Forelimb muscle (tissue), 1 donor: ENCODE measurements at regions not wholly inside any gene's neighbourhood (a gene's known extent, or its start where the extent isn't known, plus 50 kb on each side); places are given as distances from the start of the nearest gene placed in this dataset.

Experiments used
- DNase-seq: peaks from one replicate; pipeline ENCODE4 v3.0.0-alpha.2; 2013; ENCODE audit warnings: low read depth

DNA sequence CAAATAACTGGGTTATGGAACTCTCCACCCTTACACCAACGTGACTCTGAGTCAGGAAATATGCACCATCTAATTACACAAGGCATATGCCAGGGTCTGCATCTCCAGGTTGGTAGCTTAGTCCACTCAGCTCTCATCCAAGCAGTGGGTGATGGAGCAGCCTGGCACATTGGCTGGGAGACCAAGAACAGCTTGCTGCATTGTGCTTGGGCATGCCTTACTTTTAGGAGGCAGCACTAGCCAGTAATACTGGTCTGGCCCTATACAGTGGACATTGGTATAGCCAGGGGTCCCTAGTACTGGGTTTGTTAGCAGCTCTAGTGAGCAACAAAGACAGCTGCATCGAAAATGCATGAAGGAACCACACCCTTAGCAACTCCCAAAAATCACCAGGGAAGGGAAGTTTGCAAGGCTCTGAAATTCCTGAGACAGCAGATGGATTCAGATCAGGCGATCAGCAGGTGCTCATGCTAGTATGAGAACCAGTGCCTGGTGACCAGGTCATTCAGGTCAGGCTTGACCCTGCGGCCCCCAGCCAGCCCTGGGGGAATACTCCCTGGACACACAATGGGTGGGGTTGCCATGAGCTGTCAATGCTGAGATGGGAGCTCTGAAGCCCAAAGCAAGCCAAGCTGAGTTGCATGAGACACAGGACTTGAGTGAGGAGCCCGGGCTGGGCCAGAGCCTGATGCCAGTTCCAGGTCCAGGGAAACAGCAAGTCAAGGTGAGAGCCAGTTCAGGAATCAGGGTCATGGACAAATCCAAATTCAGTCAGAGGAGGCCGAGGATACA, 217.9 kb upstream of the ZMIZ1 start:
- no peak for DNase-seq

DNA sequence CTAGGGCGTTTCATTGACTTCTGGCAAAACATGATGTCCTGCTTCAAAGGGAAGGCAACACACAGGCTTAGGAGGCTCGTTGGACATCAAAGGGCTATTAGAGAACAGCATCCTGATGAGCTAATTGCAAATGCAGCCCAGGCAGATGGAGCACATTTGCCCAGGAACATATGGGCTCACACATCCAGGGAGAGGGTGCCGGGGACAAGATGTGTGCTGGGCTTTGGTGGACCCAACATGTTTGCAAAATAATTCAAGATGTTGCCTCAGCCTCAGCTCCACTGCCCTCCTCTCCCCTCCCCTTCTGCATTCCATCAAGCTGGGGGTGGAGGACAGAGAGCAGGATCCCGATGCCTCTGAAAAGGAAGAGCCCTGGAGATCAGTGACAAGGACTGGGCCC, 217.1 kb upstream of the ZMIZ1 start:
- no peak for DNase-seq

DNA sequence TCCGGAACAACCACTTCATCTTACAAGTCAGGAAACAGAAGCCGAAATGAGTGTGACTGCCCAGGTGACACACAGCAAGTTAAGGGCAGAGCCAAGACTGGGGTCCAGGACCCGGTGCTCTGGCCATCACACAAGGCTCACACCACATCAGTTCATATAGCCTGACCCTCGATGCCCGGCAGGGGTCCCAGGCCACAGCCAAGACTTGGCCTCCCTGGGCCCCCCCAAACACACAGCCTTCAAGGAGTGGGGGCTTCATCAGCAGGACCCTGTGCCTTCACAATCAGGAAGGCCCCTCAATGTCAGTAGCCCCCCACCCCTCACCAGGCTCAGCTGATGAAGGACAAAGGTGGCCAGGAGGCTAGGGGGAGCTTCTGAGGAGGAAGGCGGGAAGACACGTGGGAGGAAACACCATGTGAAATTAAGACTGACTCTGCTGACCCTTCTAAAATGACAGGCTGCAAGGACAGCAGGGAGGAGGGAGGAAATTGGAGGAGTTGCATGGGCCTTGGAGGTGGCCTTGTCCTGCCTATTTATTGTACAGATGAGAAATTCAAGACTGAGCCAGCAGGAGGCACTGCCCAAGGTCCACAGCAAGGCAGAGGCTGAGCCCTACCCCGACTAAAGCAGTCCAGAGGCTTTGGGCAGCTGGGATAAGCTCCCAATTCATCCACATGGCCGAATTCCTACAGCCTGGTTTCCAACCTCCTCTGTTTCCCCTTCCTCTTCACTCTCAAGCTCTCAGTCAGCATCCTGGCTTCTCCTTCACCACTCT, 216.1 kb upstream of the ZMIZ1 start:
- no peak for DNase-seq

DNA sequence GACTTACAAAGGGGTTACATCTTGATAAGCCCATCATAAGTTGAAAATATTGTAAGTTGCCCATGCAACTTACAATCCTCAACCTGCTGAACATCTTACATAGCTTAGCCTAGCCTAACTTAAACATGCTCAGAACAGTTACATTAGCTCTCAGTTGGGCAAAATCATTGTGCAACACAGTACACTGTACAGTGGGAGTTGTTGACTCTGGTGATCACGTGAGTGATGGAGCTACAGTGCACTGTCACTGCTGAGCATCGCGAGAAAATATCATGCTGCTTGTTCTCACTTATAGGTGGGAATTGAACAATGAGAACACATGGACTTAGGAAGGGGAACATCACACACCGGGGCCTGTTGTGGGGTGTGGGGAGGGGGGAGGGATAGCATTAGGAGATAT, 214.9 kb upstream of the ZMIZ1 start:
- no peak for DNase-seq

DNA sequence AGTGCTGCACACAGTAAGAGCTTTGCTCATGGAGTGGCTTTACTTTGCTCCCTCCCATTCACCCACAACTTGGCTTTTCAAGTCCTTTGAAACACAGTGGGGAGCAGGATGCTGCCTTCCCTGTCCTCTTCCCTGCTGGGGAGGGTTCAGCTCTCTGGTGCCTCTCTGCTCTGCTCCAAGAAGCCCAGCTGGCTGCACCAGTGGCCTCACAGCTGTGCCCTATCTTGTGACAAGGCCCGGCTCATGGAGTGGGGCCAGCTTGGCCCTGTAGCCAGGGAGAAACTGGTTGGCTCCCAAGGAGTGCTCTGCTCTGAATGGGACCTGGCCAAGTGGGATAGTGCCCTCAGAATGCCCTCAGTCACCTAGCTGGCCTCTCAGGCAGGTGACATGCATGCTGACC, 212.3 kb upstream of the ZMIZ1 start:
- DNase-seq, result no peak

DNA sequence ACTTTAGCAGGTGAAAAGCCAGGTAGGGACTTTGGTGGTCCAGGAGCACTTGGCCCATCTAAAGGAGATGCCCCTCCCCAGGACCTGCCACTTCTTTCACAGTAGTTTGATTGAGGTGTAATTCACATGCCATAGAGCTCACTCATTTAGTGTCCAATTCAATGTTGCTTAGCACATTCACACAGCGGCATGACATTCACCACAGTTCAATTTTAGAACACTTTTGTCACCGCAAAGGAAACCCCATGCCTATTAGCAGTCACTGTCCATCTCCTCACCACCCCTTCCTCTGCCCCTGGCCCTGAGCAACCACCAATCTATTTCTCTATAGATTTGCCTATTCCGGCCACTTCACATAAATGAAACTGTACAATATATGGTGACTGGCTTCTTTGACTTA, 211.6 kb upstream of the ZMIZ1 start:
- DNase-seq, result no peak

DNA sequence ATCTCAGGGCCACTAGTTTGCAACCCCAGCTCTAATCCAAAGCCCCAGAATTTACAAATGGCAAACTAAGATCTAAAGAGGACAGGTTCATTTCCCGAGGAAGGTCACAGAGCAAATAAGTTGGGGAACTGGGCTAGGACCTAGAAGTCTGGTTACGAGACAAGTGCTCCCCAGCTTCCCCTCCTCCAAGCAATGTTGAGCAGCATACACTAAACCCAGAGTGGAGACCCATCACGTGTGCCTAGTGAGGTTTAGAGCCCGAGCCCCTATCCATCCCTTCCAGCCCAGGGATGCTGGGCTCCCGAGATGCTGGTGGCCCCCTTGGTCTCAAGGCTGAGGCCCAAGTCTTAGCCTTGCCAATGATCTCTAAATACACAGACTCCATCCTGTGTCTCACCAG, 209.5 kb upstream of the ZMIZ1 start:
- DNase-seq, result no peak

DNA sequence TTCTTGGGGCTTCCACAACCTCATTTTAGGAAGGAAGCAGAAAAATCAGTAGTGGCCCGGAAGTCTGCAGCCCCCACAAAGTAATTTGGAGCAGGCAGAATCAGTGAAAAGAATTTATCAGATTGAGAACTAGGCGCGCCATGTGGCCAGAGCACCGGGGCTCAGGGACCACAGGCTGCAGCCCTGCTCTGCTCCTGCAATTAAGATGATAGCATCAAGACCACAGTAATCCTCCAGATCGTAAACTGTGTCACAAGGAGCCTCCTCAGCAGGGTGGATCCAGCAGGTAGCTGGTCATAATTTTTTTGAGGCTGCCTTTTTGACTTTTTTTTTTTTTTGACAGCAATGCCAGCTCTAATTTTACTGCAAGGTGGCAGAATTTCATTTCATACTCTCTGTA, 209.0 kb upstream of the ZMIZ1 start:
- no peak for DNase-seq

DNA sequence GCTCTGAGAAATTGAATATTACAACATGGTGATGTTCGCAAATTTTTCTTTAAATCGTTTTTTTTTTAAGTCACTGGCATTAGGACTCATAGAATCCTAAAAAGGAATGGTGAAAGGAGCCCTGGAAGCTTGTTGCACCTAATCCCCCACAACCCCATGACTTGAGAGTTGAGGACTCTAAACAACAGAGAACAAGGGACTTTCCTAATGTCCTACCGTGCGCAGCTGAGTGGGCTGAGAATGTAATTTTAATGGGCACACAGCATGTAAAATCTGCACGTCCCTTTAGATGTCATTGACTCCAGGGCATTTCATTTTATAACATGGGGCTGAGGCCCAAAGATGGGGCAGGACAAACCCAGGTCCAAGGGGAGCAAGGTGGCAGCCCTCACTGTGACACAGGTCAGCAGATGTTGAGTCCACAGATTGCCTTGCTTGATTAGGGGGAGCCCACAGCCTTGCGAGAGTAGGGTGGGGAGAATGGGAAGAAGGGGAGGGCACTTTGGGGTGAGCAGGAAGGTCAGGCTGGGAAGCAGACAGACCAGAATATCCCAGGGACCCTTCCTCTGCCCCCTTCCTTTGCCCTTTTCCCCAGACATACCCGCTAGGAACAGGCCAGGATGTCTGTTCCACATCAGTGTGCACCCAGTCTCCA, 208.4 kb upstream of the ZMIZ1 start:
- DNase-seq, result no peak

DNA sequence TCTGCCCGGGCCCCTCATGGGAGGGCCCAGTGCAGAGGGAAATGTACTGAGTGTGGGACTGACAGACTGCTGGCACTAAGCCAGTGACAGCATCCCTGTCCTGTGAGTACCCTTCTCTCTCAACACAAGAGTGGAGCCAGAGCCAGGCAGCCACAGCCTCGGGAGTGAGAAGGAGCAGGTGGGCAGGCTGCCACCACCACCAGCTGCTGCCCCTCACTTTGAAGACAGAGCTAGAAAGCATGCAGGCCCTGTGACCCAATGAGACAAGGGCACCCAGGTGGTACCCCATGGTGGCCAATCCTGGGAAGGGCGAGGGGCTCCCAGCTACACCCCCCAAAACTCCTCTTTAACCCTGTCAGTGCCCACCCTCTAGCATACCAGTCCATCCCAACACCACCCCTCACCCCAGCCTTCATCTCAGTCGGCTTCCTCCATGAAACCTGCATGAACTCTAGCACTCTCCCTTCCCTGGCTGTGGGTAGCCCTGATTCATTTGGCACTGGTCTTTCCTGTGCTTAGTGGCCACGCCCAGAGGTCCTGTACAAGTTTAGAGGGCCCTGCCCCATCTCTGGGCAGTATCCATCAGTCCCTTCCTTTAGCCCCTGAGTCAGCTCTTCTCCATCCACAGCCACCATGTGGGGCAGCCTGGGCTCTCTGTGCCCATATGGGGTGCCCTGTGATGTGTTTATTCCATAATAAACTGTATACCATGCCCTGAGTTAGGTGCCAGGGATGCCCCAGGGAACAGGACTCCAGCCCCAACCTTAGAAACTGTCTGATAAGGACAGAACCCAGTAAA, 207.0 kb upstream of the ZMIZ1 start:
- DNase-seq, result no peak

DNA sequence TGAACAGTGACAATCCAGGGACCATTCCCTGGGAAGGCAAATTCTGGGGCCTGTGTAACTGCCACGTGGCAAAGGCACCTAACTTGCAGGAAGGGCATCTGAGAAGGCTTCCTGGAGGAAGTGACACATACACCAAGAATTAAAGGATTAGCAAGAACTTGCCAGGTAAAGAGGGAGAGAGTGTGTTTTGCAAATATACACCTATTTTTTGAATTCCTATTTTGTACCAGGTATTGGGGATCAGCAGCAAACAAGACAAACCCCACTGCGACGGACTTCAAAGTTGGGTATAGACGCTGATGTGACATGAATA, 206.5 kb upstream of the ZMIZ1 start:
- no peak for DNase-seq

DNA sequence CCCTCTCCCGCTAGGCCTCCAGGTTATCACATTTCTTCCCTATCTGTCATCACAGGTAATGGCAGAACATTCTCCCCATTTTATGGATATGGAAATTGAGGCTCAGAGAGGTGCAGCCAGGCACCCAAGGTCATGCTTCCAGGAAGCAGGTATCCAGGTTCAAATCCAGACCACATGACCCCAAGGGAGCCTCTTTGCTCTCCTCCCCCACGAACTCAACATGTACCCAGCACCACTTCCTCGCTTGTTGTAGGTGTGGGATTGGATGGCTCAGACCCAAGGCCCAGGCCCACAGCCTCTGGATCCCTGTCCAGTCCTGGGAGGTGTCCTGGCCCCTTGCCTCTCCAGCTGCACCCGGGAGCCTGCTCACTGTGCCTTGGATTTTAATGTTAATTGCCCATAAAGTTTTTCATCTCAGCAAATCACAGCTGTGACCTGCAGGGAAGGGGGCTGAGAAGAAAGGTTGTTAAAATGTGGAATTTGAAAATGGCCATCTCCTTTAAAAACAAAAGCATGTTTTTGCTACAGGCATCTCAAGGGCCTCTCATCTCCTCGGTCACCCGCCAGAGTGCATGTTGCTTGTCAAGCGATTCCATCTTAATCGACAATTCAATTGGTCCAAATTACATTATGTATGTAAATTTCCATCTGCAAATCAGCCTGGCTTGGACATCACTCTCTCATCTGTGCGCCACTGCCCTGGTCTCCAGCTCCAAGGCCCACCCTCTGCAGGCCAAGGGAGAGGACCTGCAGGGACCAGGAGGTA, 205.4 kb upstream of the ZMIZ1 start:
- no peak for DNase-seq

DNA sequence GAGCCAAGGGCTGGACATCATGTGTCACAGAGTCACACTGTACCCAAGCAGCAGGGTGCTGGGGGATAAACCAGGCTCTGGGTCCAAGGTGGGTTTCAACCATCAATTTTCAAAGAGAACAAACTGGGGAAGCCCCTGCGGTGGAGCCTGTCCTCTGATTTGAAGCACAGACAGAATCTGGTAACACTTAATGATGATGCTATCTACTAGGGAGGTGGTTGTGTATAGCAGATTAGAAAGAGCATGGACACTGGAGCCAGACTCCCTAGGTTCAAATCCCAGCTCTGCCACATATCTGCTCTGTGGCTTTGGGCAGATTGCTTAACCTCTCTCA, 204.9 kb upstream of the ZMIZ1 start:
- no peak for DNase-seq

DNA sequence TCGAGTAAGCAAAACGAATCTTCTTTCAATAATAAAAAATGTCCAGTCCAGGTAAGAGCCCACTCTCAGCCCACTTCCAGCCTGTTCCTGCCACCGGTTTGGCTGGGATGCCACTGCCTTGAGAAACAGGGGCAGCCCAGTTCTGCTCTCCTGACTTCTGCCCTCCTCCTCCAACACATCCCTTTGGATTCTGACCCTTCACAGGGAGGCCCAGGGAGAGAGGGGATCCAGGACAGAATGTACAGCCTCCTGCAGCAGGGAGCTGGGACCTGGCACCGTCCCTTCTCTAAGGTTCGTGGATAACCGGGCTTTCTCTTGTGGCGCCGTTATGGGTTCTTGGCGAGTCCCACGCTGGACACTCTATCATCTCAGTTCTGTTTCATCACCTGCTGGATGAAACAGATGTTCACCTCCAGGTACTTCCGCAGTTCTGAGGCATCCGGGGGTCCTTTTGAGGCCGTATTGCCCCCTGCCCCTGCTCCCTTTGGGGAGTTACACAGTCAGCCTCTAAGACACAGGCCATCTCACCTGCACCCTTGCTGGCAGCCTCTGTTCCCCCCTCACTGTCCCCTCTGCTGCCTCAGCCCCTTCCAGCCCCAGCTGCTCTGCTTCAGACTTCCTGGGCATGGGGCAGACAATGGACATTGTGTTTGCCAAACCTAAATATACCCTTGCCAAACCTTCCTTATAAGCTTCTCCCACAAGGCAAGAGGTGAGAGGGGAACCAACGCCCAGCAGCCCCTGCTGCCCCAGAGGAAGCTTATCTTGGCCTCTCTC, 203.8 kb upstream of the ZMIZ1 start:
- no peak for DNase-seq

DNA sequence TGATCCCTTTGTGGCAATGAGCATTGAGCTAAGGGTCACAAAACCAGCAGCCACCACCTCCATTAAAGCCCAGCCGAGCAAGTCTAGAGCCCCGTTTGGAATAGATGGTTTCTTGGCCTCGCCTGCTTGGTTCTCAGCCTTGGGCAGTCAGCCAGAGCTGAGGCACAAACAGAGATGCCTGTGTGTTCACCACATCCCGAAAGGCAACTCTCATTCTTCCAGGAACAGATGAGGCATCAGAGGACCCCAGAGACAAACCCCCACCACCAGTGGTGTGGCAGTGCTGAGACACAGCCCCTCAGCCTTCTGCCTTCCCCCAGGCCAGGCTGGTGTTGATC, 203.3 kb upstream of the ZMIZ1 start:
- DNase-seq, result no peak

DNA sequence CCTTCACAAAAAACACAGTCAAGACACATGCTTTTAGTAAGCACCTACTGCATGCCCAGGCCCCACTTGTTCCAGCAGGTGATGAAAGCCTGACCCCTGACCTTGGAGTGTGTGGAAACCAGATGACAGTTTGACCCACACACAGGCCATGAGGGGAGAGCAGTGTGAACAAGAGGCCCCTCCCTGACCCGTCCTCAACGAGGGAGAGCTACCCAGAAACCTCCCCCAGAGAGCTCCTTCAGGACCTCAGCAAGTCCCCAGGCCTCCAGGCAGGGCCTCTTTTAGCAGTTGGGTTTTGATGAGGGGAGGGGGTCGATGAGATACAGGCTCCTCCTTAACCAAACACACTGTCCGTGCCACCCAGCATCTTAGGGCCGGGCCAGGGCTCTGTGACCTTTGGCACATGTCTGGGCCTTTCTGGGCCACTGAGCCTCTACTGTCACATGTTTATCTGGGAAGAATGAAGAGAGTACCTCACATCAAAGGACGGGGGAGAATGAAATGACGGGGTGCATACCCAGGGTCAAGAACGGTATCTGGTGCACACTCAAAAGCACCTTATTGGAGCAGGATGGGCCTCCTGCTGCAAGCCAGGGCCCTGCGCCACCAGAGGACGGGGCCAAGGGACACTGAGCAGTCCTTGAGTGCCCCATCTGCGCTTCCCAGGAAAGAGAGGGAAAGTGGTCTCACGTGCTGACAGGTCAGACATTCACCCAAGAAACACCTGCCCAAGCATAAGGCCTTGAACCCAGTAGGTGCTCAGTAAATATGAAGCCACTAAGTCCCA, 202.6 kb upstream of the ZMIZ1 start:
- DNase-seq, result no peak

DNA sequence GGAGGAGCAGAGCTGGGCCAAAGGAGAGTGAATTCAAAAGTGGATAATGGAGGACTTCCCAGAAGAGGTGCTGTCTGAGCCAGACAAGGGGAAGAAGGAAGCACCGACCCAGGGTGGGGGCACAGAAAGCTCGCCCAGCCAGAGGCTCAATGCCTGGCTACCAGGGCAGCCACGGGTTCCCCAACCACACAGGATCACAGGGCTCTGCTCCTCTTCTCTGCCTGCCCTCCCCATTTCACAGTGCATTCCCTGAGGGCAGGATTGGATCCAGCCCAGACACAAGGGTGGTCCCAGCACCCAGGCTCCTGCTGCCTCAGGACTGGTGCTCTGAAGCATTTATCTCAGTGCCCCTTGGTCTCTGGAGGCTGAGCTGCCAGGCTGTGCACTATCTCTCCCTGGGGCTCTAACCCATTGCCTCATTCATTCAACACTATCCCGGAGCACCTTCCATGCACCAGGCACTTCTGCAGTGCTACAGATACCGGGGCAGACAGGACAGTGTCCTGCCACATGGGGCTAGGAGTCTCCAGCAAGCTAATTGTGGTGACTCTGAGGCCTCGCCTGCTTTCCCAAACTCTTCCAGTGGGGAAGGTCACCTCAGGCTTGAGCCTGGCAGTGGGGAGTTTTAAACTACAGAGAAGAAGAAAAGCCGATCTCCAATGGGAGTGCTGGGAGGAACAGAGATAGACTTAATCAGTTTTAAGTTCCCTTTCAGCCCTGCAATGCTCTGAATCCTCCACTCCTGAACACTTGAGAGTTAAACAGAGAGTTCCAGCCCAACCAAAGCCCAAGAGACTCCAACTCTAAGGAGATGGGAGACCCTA, 201.8 kb upstream of the ZMIZ1 start:
- no peak for DNase-seq

DNA sequence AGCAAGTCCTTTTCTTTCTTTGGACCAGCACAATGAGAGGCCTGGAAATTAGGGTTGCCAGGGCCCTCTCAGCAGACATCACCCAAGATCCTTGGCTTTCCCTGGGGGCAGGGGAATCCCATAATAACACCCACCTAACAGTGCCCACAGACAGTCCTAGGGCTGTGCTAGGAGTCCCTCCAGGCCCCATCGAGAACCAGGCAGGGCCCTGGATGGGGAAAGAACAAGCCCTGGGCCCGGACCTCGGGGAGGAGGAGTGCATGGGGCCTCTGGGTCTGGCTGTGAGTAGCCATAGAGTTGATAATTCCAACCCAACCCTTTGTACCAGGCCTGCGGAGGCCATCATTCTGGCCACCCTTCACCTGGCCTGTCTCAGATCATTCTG, 201.2 kb upstream of the ZMIZ1 start:
- no peak for DNase-seq

DNA sequence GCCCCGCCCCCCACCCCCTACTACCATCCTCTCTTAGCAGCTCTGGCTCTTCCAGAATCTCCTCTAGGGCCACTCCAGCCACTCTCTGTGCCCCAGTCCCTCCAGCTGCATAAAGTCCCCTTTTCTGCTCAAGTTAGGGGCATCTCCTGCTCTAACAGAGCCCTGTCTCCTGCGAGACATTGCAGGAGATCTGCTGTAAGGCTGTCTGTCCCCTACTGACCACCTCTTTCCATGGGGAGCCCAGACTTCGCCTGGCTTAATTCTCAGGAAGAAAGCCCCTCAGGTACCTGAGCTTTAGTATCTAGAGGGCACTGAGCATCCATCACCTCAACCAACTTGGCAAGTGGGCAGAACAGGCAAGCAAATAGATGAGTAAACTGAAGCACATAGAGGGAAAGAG, 200.7 kb upstream of the ZMIZ1 start:
- DNase-seq, result no peak
